Skeletal muscle cell (primary cell): ENCODE measurements at regions not wholly inside any gene's neighbourhood (a gene's known extent, or its start where the extent isn't known, plus 50 kb on each side); places are given as distances from the start of the nearest gene placed in this dataset.
A peak's percentile ranks its signal among the peaks of the same experiment; 100 is the strongest.

ENCODE experiments used
- DNase-seq: peaks from one replicate; pipeline ENCODE4 v3.0.0-alpha.2; 2010; ENCODE audit warnings: low read depth
- H3K4me3 ChIP-seq: 2 replicates; pipeline ENCODE4 v1.5.1; 2011; ENCODE audit warnings: low read depth, mild to moderate bottlenecking, control low read depth, low read length, moderate library complexity

GRCh38 chr11:11758603-11759196 lies 83.1 kb upstream of the USP47 start:
- H3K4me3 ChIP-seq, result no peak overlapping the region
- DNase-seq, result no peak

GRCh38 chr11:11757909-11758308 lies 83.9 kb upstream of the USP47 start:
- peak; percentile 31 for DNase-seq
- H3K4me3 ChIP-seq, result no peak overlapping the region

DNA sequence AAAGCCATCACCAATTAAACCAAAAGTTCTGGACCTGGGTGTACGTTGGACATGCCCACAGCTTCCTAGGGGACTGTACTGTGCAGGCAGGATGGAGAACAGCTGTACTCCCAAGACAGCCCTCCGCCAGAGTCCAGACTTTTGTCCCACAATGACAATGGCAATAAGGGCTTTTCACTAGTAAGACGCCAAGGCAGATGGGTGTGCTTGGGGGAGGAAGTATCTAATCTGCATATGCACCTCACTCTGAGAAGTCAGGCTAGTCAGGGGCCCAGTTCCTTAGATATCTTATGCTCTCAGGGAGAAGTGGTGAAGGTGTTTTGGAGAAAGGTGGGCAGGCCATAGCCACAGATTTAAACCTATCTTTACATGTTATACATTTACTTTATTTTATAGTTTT lies 85.1 kb upstream of the USP47 start:
- no peak for DNase-seq
- no peak overlapping the region for H3K4me3 ChIP-seq

- no peak overlapping the region for H3K4me3 ChIP-seq
- DNase-seq, result no peak
These were observed 85.9 kb upstream of the USP47 start for GRCh38 chr11:11755871-11756270.

- no peak for DNase-seq
- H3K4me3 ChIP-seq, result no peak overlapping the region
These were observed 89.1 kb upstream of the USP47 start for GRCh38 chr11:11752679-11753078.

DNA sequence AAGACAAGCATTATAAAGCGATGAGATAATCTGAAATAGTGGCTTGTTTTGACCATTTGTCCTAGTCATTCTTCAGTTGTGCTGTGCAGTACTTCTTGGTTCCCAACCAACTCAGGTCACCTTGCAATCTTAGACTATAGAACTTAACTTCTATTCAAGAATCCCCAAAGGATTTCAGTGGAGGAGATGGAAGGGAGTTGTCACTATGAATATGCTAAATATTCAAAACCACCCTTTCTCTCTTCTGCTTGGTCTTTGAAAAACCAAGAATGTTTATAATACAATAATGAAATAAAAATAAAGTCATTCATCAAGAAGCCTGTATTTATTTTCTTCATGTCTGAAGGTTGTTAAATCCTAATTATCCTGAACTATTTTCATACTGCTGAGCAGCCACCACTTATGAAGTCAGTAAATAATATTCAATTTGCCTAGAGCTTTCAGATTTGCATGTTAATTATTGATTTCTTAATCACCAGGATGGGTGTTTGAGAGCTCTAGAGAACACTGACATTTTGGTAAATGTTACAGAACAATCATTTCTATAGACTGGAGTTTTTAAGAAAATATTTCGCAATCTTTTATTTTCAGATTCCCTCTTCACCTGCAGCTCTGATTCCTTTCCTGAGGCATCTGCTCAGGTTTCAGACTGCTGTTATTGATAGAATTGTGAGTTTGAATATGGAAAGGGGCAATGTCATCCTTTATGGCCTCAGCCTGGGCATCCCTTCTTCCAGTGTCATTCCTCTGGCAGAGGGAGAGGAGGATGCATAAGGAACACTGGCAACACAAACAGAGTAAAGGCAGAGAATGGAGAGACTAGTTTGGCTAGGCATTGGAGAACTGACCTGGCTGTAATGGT lies 91.5 kb upstream of the USP47 start:
- H3K4me3 ChIP-seq, result no peak overlapping the region
- no peak for DNase-seq

DNA sequence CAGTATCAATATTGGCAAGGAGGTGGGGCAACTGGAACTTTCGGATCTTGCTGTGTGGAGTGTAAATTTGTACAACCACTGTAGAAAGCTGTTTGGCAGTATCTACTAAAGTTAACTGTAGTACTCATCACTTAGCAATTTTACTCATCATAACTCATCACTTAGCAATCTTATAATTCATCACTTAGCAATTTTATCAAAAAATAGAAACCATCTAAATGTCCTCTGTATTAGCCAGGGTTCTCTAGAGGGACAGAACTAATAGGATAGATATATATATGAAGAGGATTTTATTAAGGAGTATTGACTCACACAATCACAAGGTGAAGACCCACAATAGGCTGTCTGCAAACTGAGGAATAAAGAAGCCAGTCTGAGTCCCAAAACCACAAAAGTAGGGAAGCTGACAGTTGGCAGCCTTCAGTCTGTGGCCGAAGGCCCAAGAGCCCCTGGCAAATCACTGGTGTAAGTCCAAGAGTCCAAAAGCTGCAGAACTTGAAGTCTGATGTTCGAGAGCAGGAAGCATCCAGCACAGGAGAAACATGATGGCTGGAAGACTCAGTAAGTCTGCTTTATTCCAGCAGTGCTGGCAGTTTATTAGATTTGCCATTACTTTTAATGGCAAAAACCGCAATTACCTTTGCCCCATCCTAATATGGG lies 92.9 kb upstream of the USP47 start:
- no peak overlapping the region for H3K4me3 ChIP-seq
- no peak for DNase-seq

- no peak overlapping the region for H3K4me3 ChIP-seq
- DNase-seq, result no peak
These were observed 94.2 kb upstream of the USP47 start for GRCh38 chr11:11747570-11747969.

- no peak overlapping the region for H3K4me3 ChIP-seq
- DNase-seq, result no peak
These were observed 95.3 kb upstream of the USP47 start for GRCh38 chr11:11746449-11746848.

GRCh38 chr11:11743216-11743615 lies 98.6 kb upstream of the USP47 start:
- H3K4me3 ChIP-seq, result no peak overlapping the region
- DNase-seq, result no peak

DNA sequence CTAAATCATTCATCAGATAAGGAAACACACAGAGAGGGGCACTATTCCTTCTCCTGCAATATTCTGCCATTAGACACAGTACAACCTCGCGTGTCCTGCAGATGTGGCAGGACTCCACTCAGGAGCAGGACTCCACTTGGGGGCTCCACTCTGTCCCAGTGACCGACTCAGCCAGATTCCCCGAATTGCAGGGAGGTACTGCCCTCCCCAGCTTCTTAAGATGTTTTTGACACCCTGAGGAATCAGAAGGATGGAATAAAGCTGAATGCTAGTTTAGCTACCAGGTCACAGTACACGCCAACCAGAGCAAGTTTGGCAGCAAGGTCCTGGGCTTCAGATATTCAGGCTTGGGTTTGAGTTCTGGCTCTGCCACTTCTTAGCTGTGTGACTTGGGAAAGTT lies 99.3 kb upstream of the USP47 start:
- DNase-seq, result no peak
- no peak overlapping the region for H3K4me3 ChIP-seq

- DNase-seq, result no peak
- no peak overlapping the region for H3K4me3 ChIP-seq
These were observed 100.9 kb upstream of the USP47 start for GRCh38 chr11:11740836-11741235.

- H3K4me3 ChIP-seq, result no peak overlapping the region
- no peak for DNase-seq
These were observed 101.6 kb upstream of the USP47 start for GRCh38 chr11:11740073-11740702.

- no peak overlapping the region for H3K4me3 ChIP-seq
These were observed 103.4 kb upstream of the USP47 start for GRCh38 chr11:11738370-11738769.

GRCh38 chr11:11735586-11735985 lies 106.2 kb upstream of the USP47 start:
- DNase-seq, result no peak
- H3K4me3 ChIP-seq, result no peak overlapping the region

More at GRCh38 chr11:11738370-11738769, 103.4 kb upstream of the USP47 start:
- DNase-seq, result no peak

DNA sequence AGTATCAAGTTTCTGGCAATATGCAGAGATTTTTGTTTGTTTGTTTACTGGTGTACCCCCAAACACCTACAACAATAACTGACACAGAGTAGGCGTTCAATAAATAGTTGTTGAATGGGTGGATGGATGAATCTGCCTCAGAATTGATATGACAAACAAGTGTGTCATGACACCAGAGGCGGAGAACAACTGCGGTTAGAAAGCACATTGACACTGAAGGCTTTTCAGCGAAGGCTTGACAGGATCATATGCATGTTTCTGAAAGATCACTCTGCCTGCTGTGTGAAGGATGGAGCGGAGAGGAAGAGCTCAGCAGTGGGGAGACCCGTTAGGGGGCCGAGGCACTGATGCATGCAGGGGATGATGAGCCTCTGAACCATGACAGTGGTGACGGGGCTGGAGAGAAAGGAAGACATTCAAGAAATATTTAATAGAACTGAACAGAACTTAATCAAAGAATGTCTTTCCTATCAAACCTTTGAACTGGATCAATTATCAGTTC lies 108.5 kb upstream of the USP47 start:
- H3K4me3 ChIP-seq, result no peak overlapping the region
- DNase-seq, result no peak

GRCh38 chr11:11732116-11732515 lies 109.7 kb upstream of the USP47 start:
- no peak for DNase-seq
- H3K4me3 ChIP-seq, result no peak overlapping the region

- no peak overlapping the region for H3K4me3 ChIP-seq
- DNase-seq, result peak; percentile 32
These were observed 109.7 kb upstream of the GALNT18 start for GRCh38 chr11:11731311-11732083.

DNA sequence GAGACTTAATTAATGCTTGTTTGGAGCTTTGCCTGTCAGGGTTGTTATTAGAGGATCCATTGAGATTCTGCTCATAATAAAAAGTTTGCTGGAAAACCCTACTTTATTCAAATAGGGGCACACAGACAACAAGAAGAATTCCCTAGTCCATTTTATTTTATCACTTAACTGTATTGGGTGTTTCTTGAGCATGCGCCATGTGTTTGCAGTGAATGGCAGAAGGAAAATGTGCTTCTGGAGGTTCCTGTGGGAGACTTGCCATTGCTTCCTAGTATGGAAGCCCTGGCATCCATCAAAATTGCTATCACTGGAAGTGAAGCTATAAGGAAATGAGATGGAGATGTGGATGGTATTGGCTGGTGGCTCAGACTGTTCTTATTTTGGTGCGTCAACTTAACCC lies 106.6 kb upstream of the GALNT18 start:
- no peak for DNase-seq
- no peak overlapping the region for H3K4me3 ChIP-seq
